ENCODE measurements at regions not wholly inside any gene's neighbourhood (a gene's known extent, or its start where the extent isn't known, plus 50 kb on each side); places are given as distances from the start of the nearest gene placed in this dataset.

- no peak overlapping the region for H3K27ac ChIP-seq (ENCODE audit: low read depth, low read length, poor library complexity, severe bottlenecking)
- BruUV-seq (replicated peaks), result no TSS peak
- POLR2A ChIA-PET (ENCODE audit: low non-redundant PET), result no interaction called here
- peaks cover 4% of the 10 kb centered on the region for H3K9me3 ChIP-seq (ENCODE audit: low read depth, low read length, poor library complexity, severe bottlenecking)
- H3K27me3 ChIP-seq (replicated peaks; ENCODE audit: insufficient read depth, low read depth, low read length, poor library complexity), result no peaks in the 10 kb centered on the region
- DNase-seq (ENCODE audit: low spot score), result no peak
- H3K4me3 ChIP-seq (ENCODE audit: low read depth, low read length, poor library complexity, severe bottlenecking), result no peak overlapping the region
- TF ChIP-seq EZH2 (IDR thresholded peaks at IDR 0.05; ENCODE audit: borderline replicate concordance, low read depth, low read length, poor library complexity, severe bottlenecking), result no peak
- no peak for TF ChIP-seq CTCF (conservative IDR thresholded peaks at IDR 0.05; ENCODE audit: low read depth, low read length)
- CTCF ChIA-PET, result no interaction called here
- H3K36me3 ChIP-seq (ENCODE audit: insufficient read depth, low read length, poor library complexity, severe bottlenecking), result no peaks in the 10 kb centered on the region
- no peaks in the 10 kb centered on the region for H3K4me1 ChIP-seq (ENCODE audit: insufficient read depth, low read length, poor library complexity, severe bottlenecking)
- intact Hi-C loops (cut with micrococcal nuclease; ENCODE audit: unreplicated experiment), result no loop called here
These were observed 749.3 kb downstream of the TENT5A start for GRCh38 chr6:81003156-81003555.

- intact Hi-C loops (cut with micrococcal nuclease; ENCODE audit: unreplicated experiment), result no loop called here
- no peaks in the 10 kb centered on the region for H3K4me1 ChIP-seq (ENCODE audit: insufficient read depth, low read length, poor library complexity, severe bottlenecking)
- H3K27me3 ChIP-seq (replicated peaks; ENCODE audit: insufficient read depth, low read depth, low read length, poor library complexity), result no peaks in the 10 kb centered on the region
- H3K36me3 ChIP-seq (ENCODE audit: insufficient read depth, low read length, poor library complexity, severe bottlenecking), result no peaks in the 10 kb centered on the region
- CTCF ChIA-PET, result no interaction called here
- POLR2A ChIA-PET (ENCODE audit: low non-redundant PET), result no interaction called here
- no TSS peak for BruUV-seq (replicated peaks)
- TF ChIP-seq CTCF (conservative IDR thresholded peaks at IDR 0.05; ENCODE audit: low read depth, low read length) (no peak), EZH2 (IDR thresholded peaks at IDR 0.05; ENCODE audit: borderline replicate concordance, low read depth, low read length, poor library complexity, severe bottlenecking) (no peak)
- DNase-seq (ENCODE audit: low spot score), result no peak
- no peak overlapping the region for H3K27ac ChIP-seq (ENCODE audit: low read depth, low read length, poor library complexity, severe bottlenecking)
- H3K4me3 ChIP-seq (ENCODE audit: low read depth, low read length, poor library complexity, severe bottlenecking), result no peak overlapping the region
- peaks cover 4% of the 10 kb centered on the region for H3K9me3 ChIP-seq (ENCODE audit: low read depth, low read length, poor library complexity, severe bottlenecking)
These were observed 750.4 kb downstream of the TENT5A start for GRCh38 chr6:81002126-81002525.

- TF ChIP-seq CTCF (conservative IDR thresholded peaks at IDR 0.05; ENCODE audit: low read depth, low read length) (no peak), EZH2 (IDR thresholded peaks at IDR 0.05; ENCODE audit: borderline replicate concordance, low read depth, low read length, poor library complexity, severe bottlenecking) (no peak)
- POLR2A ChIA-PET (ENCODE audit: low non-redundant PET), result no interaction called here
These were observed 761.2 kb downstream of the TENT5A start for GRCh38 chr6:80991316-80991715.

More at GRCh38 chr6:80991316-80991715, 761.2 kb downstream of the TENT5A start:
- no peaks in the 10 kb centered on the region for H3K27me3 ChIP-seq (replicated peaks; ENCODE audit: insufficient read depth, low read depth, low read length, poor library complexity)
- no peaks in the 10 kb centered on the region for H3K36me3 ChIP-seq (ENCODE audit: insufficient read depth, low read length, poor library complexity, severe bottlenecking)
- no TSS peak for BruUV-seq (replicated peaks)
- CTCF ChIA-PET, result no interaction called here
- intact Hi-C loops (cut with micrococcal nuclease; ENCODE audit: unreplicated experiment), result loop anchor here (5.0 kb wide), 2 partner anchors 119 to 761 kb away; partner anchors contain the start of gene TENT5A
- no peak overlapping the region for H3K4me3 ChIP-seq (ENCODE audit: low read depth, low read length, poor library complexity, severe bottlenecking)
- peak overlapping the region; percentile 47 for H3K27ac ChIP-seq (ENCODE audit: low read depth, low read length, poor library complexity, severe bottlenecking)
- peaks cover 28% of the 10 kb centered on the region for H3K4me1 ChIP-seq (ENCODE audit: insufficient read depth, low read length, poor library complexity, severe bottlenecking)
- DNase-seq (ENCODE audit: low spot score), result peak; percentile 93
- peaks cover 7% of the 10 kb centered on the region for H3K9me3 ChIP-seq (ENCODE audit: low read depth, low read length, poor library complexity, severe bottlenecking)
